ENCODE measurements at regions not wholly inside any gene's neighbourhood (a gene's known extent, or its start where the extent isn't known, plus 50 kb on each side); places are given as distances from the start of the nearest gene placed in this dataset.
"Not testable (repeated sequence)": the region's sequence is repeated elsewhere in the genome, so short reads cannot be mapped to it uniquely, and the experiment has no call there.

- no peak for TF ChIP-seq CTCF (conservative IDR thresholded peaks at IDR 0.05)
- H3K27ac ChIP-seq, result no peak overlapping the region
Measured at GRCh38 chr10:129056734-129057689, 410.0 kb upstream of the MGMT start.

GRCh38 chr10:129057856-129058663, 409.0 kb upstream of the MGMT start:
- H3K27ac ChIP-seq, result no peak overlapping the region
- TF ChIP-seq CTCF (conservative IDR thresholded peaks at IDR 0.05), result no peak

GRCh38 chr10:129058664-129059155, 408.3 kb upstream of the MGMT start:
- no peak overlapping the region for H3K27ac ChIP-seq
- no peak for TF ChIP-seq CTCF (conservative IDR thresholded peaks at IDR 0.05)

- H3K27ac ChIP-seq, result no peak overlapping the region
- TF ChIP-seq CTCF (conservative IDR thresholded peaks at IDR 0.05), result no peak
Measured at GRCh38 chr10:129059977-129060376, 407.1 kb upstream of the MGMT start.

GRCh38 chr10:129063212-129063611, 403.8 kb upstream of the MGMT start:
- TF ChIP-seq CTCF (conservative IDR thresholded peaks at IDR 0.05), result no peak
- no peak overlapping the region for H3K27ac ChIP-seq

GRCh38 chr10:129063877-129064276, 403.2 kb upstream of the MGMT start:
- H3K27ac ChIP-seq, result no peak overlapping the region
- TF ChIP-seq CTCF (conservative IDR thresholded peaks at IDR 0.05), result no peak

GRCh38 chr10:129066529-129066928, 400.5 kb upstream of the MGMT start:
- H3K27ac ChIP-seq, result not testable (repeated sequence)

- H3K27ac ChIP-seq, result not testable (repeated sequence)
Measured at GRCh38 chr10:129071411-129071810, 395.6 kb upstream of the MGMT start.
